GM21723 (cell line): ENCODE measurements at regions not wholly inside any gene's neighbourhood (a gene's known extent, or its start where the extent isn't known, plus 50 kb on each side); places are given as distances from the start of the nearest gene placed in this dataset.

ENCODE experiments used
- ATAC-seq: cut with Tn5 transposase; IDR thresholded peaks from one replicate; pipeline ENCODE4 v1.9.1; 2021; ENCODE audit warnings: mild to moderate bottlenecking, moderate library complexity; ENCODE audit not compliant: unreplicated experiment

DNA sequence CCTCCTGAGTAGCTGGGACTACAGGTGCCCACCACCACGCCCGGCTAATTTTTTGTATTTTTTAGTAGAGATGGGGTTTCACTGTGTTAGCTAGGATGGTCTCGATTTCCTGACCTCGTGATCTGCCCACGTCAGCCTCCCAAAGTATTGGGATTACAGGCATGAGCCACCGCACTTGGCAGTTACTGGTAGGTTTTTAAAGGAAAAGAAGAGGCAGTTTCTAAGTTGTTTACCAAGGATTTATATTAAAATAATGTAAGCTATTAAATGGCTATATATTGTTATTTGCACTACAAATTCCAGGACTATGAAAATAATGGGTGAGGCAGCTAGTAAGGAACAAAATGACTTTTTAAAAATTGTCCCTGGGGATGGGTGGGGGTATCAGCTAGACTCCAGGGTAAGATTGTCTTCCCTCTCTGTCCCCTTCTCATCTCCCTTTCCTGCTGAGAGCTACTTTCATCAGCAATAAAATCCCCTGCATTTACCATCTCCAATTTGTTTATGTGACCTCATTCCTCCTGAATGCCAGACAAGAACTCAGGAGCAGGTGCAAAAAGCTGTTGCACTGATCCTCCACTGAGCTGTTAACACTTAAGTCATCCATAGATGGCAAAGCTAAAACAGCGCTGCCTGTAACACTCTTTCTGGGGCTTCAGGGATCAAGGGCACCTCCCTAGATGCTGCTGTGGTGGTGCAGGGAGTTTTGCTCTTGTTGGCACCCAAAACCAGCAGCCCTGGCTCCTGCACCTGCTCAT is 165.2 kb downstream of the ZPLD1 start:
- ATAC-seq, result no peak

DNA sequence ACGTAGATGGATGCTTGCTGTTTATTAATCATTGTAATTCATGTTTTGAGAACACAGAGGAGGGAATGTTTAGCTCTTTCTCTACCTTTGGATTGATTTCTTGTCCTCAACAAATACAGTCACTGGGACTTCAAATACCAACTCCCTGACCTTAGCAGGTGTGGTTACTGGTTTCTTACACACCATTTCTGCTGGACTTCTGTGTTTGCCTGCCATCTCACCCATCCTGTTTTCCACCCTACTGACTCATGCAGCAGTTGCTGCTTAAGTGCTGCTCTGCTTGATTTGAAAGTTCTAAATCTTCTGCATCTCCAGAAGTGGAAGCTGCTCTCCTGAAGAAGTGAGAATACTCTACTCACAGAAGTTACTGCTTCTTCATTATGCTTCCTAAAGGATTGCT is 170.3 kb downstream of the ZPLD1 start:
- ATAC-seq, result no peak

DNA sequence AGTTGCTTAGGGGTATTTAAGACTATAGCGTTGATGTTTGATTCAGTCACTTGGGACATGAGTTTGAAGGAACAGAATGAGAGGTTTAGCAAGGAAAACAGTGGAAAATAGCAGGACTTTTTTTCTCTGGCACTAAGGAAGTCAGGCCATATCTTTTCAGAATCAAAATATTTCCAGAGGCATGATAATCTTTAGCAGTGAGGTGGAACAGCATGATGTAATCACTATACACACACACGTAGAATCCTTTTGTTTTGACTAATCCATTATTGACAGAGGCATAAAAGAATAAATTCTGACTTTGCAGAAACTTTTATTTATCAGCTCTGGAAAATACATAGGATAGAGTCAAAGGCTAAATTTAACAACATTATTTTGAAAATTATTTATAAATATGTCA is 174.1 kb downstream of the ZPLD1 start:
- no peak for ATAC-seq

DNA sequence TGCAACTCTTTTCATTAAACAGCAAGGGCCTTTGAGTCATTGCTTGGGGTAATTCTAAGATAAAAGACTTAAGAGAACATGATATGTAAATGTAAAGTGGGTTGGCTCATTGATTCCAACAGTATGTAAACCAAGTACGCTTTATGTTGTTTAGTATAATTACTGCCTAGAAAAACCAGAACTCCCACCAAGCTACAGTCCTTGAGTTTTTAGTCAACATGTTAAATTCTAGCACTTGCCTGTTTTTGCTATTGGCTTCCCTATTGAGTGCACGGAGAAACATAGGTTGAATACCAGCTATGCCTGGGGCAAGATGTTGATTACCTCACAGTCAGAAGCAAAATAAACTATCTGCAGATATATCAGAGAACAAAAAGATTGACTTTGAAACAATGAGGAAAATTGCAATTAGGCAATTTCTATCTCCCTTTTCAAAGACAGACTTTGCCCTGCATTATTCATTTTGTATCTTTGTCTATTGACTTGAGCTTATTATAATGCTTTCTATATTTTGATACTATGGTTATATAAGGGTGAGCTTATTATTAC is 179.3 kb downstream of the ZPLD1 start:
- ATAC-seq, result no peak

GRCh38 chr3:102614585-102614984 is 179.8 kb downstream of the ZPLD1 start:
- ATAC-seq, result no peak

DNA sequence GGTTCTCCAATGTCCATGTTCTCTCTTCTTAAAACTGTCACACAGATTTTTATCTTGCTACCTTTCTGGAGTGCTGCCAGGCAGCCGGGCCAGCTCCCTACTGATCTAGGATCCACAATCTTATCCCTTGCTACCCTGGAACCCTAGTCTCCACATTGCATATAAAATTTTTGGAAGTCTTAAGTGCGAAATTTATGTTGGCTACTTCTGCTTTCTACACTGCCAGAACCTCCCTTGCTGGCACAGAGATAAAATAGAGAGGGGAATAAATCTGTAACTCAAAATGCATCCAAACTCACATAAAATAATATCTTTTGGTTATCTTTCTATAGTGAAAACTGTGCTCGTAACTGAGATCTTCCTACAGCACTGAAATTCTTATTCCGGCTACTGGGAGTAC is 182.6 kb downstream of the ZPLD1 start:
- ATAC-seq, result no peak

DNA sequence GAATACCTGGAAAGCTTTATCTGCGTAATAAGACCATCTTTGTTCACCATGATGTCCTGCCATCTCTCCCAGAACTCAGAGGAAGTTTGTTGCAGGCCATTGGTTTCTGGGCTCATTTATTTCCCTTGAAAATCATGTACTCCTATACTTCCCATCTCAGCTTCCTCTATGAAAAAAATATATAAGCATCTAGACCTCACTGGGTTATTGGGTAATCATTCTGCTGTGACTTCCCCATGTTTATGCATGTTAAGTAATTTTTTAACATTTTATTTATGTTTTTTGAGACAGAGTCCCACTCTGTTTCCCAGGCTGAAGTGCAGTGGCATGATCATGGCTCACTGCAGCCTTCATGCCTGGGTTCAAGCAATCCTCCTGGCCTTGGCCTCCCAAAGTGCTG is 184.5 kb downstream of the ZPLD1 start:
- no peak for ATAC-seq

GRCh38 chr3:102629943-102630342 is 195.1 kb downstream of the ZPLD1 start:
- ATAC-seq, result no peak

DNA sequence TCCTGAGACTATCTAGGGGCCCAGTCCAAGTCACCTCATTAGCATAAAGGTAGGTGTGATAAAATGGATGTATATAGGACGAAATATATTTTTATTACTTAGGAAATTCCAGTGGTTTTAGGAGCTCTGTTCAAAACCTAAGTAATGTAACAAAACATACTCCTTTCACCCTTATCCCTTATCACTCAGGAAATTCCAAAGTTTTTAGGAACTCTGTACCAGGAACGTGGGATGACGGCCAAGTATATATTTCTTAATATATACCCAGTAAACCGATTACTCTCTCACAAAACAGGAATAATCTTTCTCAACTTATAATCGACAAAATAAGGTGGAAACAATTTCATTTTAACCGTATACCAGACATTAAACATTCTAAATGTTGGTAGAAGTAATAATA is 195.7 kb downstream of the ZPLD1 start:
- ATAC-seq, result no peak

GRCh38 chr3:102643546-102643945 is 208.7 kb downstream of the ZPLD1 start:
- ATAC-seq, result no peak

GRCh38 chr3:102646557-102646956 is 211.7 kb downstream of the ZPLD1 start:
- no peak for ATAC-seq

- ATAC-seq, result no peak
These were observed 225.8 kb downstream of the ZPLD1 start for GRCh38 chr3:102660653-102661052.

DNA sequence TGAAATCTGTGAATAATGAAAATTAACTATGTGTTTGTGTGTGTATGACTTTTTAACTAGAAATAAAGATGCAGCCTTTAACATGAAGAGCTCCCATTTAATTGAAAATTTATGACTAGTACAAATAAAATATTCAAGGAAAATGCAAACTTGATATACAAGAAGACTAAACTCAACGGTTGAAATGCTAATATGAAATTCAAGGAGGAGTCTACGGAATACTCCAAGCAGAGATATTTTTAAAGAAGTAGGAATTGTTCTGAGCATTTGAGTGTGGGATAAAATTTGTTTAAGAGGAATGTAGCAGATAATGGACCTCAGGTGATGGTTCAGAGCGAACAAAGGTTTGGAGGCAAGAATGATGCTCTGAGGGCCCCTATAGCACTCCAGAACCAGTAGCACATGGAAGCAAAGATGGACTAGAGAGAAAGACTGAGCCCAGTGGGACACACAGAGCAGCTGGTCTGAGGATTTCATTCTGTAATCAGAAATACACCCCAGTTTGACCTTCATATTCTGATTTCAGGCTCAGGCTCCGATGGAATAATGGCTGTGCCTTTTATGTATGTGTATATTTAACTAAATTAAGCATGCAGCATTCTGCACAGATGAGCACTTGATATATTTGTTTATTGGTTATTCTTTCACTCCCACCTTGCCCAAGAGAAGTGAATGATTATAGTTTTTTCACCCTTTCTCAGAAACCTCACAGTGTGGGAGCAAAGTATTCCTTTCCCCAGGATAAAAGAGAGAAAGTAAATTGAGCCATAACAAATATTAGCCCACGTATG is 227.1 kb downstream of the ZPLD1 start:
- ATAC-seq, result no peak

DNA sequence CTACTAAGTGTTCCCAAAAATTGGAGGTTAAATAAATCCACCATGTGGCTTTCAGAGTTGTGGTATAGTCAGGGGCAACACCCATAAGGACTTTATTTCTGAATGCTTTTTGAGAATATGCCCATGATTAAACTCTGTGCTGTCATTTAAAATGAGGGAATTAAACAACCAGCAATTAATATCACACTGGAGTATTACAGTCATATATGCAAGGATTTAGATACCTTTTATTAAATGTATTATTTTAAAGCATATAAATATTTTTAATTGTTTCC is 227.6 kb downstream of the ZPLD1 start:
- no peak for ATAC-seq

GRCh38 chr3:102664126-102664525 is 229.3 kb downstream of the ZPLD1 start:
- ATAC-seq, result no peak

DNA sequence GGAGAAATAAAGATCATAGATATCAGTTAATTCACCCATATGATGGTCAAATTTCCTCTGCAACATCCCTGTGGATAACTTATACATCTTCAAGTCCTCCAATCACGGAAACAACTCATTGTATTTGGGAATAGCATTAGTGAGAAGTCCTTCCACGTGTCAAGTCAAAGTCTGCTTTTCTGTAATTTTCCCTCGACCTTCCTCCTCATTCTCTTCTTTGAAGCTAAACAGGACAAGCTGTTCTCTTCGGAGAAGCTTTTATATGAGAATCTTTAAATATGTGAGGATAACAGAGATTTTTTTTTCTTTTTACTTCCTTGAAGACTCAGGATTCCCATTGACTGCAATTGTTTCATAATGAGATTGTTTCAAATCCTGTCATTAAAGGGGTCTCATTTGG is 230.4 kb downstream of the ZPLD1 start:
- ATAC-seq, result no peak

DNA sequence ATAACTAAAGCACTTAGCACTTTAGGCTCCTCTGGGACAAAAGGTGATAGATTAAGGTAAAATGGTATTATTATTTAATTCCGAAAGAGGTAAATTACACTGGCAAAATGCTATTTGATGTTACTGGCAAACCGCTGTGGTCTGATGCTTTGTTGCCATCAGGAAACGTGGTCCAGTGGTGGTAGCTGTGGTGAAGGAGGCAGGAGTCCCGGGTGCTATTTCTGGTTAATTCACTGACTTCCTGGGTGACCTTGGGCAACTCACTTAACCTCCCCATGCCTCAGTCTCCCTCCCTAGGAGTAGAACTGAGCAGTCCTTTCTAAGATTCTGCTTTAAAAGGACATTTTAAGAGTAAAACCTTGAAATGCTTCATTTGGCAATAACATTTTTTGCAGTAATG is 233.4 kb downstream of the ZPLD1 start:
- ATAC-seq, result no peak

GRCh38 chr3:102670986-102671385 is 236.2 kb downstream of the ZPLD1 start:
- no peak for ATAC-seq

GRCh38 chr3:102672305-102672704 is 237.5 kb downstream of the ZPLD1 start:
- no peak for ATAC-seq

DNA sequence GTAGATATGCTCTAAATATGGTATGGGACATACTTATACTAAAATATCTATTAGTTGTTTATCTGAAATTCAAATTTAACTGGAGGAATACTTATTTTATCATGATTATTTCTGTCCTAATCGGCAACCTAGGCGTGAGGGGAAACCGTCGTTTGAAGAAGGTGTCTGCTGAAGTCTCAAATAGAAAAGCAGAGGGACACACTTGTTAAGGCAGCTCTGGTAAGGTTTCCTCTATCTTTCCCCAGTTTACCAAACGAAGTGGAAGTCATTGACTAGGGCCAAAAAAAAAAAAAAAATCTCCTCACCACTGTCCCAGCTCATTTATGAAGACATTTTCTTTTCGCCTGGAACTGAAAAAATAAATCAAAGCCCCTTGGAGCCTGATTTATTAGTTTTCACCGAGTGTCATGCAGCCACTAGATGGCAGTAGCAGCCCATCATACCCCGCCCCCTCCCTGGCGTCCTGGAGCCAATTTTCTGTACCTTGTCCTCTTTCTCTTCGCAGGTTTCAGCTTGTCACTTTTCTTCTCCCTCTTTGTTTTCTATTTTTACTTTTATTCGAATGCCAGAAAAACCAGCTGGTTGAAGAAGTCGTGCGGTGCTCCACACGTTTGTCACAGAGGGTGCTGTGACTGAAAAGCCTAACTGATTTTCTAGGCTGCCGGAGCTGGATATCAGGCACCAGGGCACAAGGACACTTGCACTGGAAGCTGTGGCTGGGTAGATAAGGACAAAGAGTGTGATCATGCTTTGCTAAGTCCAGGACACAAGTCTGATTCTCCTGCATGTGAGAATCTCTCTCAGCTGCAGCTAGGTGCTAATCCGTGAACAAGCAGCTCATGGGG is 238.7 kb downstream of the ZPLD1 start:
- ATAC-seq, result peak; percentile 95

- no peak for ATAC-seq
These were observed 239.5 kb downstream of the ZPLD1 start for GRCh38 chr3:102674284-102674683.
